Activated naive CD8-positive, alpha-beta T cell treated with anti-CD3 and anti-CD28 coated beads, Interleukin-2, amount 50 U/mL, for 24 hours (primary cell): ENCODE measurements at regions not wholly inside any gene's neighbourhood (a gene's known extent, or its start where the extent isn't known, plus 50 kb on each side); places are given as distances from the start of the nearest gene placed in this dataset.
"Not testable (repeated sequence)": the region's sequence is repeated elsewhere in the genome, so short reads cannot be mapped to it uniquely, and the experiment has no call there.

ENCODE experiments used
- ATAC-seq: fragments of 150-1000 bp; cut with Tn5 transposase; one replicate; pipeline ENCODE4 v1.10.0; 2021
- DNase-seq: peaks from one replicate; pipeline ENCODE4 v3.0.0; 2021
- H3K27ac Mint-ChIP-seq: one replicate; pipeline ENCODE4 v1.8.0; 2021; ENCODE audit warnings: mild to moderate bottlenecking, mixed read lengths
- H3K27me3 Mint-ChIP-seq: one replicate; pipeline ENCODE4 v1.8.0; 2021; ENCODE audit warnings: mixed read lengths
- H3K36me3 Mint-ChIP-seq: one replicate; pipeline ENCODE4 v1.8.0; 2021; ENCODE audit warnings: low read depth, mixed read lengths
- H3K4me1 Mint-ChIP-seq: one replicate; pipeline ENCODE4 v1.8.0; 2021; ENCODE audit warnings: mixed read lengths
- H3K4me3 Mint-ChIP-seq: one replicate; pipeline ENCODE4 v1.8.0; 2021; ENCODE audit warnings: mild to moderate bottlenecking, moderate library complexity, mixed read lengths
- H3K9me3 Mint-ChIP-seq: one replicate; pipeline ENCODE4 v1.8.0; 2021; ENCODE audit warnings: mixed read lengths

DNA sequence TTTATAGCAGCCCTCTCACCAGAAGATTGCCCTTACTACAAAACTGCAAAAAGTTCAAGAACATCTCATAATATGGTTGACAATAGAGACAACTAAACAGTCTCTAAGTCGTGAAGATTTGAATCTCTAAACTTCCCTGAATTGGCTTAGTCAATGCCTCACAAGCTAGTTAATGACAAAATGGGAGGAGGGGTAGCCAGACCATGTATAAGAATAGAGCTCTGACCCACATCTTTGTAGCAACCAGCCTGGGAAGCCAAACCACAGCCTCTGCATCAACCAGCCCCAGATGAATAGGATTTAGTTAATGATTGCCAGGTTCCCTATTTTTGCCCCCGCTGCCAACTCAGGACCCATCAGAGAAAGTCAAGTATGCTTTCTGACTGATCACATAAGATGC lies 1265.9 kb upstream of the PCDH10 start:
- ATAC-seq, H3K4me3 Mint-ChIP-seq, DNase-seq, H3K36me3 Mint-ChIP-seq, H3K27me3 Mint-ChIP-seq, H3K27ac Mint-ChIP-seq, H3K9me3 Mint-ChIP-seq, H3K4me1 Mint-ChIP-seq: not testable (repeated sequence)

DNA sequence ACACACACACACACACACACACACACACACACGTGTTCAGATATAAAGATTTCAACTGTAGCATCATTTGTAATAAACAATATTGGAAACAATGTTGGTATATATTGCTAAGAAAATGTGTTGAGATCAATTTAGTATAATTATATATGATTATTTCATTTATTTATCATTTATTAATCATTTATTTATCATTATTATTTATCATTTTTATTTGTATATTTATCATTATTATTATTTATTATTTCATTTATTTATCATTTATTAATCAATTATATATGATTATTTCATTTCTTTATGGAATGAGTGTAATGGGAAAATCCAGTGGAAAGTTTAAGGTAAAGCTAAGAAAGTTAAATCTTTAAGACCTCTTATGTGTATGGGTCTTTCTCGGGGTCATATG lies 1223.4 kb upstream of the PCDH10 start:
- not testable (repeated sequence) for H3K36me3 Mint-ChIP-seq, H3K9me3 Mint-ChIP-seq, H3K27ac Mint-ChIP-seq, ATAC-seq, DNase-seq, H3K4me1 Mint-ChIP-seq, H3K4me3 Mint-ChIP-seq, H3K27me3 Mint-ChIP-seq

DNA sequence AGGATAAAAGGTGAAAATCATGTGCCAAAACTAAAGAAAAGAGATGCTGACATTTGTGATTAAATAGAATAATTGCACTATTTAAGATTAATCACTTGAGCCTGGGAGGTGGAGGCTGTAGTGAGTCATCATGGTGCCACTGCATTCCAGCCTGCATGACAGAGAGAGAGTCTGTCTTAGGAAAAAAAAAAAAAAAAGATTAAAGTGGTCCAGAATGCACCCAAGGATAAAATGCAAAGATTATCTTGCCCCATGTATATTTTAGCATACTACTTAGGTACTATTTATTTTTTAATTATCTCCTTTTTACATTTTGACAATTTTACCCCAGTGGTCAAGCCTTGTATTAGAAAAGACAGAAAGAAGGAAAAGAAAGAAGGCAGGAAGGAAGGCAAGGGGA lies 1181.4 kb upstream of the PCDH10 start:
- H3K4me1 Mint-ChIP-seq, DNase-seq, H3K27ac Mint-ChIP-seq, H3K9me3 Mint-ChIP-seq, H3K36me3 Mint-ChIP-seq, H3K4me3 Mint-ChIP-seq, H3K27me3 Mint-ChIP-seq, ATAC-seq: not testable (repeated sequence)

DNA sequence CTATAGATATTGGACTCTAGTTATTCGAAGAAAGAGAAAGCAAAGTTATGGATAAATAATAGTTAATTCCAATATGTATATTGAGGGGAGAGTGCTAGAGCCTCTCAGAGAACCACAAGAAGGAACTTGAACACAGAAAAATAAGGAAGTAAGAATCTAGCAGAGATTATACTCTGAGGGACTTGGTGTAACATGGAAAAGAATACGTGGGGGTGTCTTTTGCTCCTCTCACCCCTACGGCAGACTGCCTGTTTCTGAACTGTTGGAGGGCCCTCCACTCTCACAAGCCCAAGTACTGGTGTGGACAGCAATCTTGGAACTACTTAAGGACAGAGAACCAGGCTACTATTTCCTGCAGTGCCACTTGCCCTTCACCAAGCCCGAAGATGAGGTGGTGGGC lies 1174.4 kb upstream of the PCDH10 start:
- DNase-seq (no peak), ATAC-seq (no peak)
- Mint-ChIP-seq H3K27ac (no peak overlapping the region), H3K4me3 (peak overlapping the region; percentile 58), H3K9me3 (peaks cover 12% of the 10 kb centered on the region), H3K4me1 (no peaks in the 10 kb centered on the region), H3K36me3 (no peaks in the 10 kb centered on the region), H3K27me3 (no peaks in the 10 kb centered on the region)

DNA sequence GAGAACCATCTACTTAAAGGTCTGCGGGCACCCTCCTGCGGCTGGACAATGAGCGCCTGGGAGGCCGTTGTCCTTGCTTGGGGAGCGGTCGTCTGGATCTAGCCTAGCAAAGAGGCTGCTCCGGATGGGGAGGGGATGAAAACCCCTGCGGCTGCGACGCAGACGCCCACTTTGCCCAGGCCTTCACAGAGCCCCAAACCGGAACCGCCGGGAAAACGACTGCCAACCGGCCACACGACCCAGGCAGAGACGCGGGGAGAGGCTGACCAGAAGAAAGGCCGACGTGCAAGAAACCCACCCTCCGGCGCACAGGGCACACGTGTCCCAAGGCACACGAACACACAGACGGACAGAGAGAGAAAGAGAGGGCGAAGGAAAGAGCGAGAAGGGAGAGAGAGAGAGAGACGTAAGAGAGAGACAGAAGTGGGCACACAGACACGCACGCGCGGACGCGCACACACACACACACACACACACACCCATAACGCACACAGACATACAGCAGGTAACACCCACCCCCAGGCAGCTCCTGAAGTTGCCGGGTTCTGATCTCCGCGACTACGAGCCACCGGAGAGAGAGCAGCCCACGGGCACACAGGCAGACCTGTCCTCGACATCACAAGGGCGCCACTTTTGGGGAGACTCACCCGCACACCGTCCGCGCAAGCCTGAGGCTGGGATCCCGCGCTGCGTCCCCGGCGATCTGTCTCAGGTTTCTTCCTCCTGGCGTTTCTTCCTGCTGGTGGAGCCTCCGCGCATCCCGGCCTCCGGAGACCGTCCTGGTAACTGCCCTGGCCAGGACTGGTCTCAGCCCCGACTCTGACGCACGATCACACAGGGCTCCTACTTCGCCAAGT lies 1173.6 kb upstream of the PCDH10 start:
- peaks cover 12% of the 10 kb centered on the region for H3K9me3 Mint-ChIP-seq
- DNase-seq, H3K36me3 Mint-ChIP-seq, H3K27me3 Mint-ChIP-seq, ATAC-seq, H3K27ac Mint-ChIP-seq, H3K4me1 Mint-ChIP-seq: not testable (repeated sequence)
- peak overlapping the region; percentile 58 for H3K4me3 Mint-ChIP-seq

DNA sequence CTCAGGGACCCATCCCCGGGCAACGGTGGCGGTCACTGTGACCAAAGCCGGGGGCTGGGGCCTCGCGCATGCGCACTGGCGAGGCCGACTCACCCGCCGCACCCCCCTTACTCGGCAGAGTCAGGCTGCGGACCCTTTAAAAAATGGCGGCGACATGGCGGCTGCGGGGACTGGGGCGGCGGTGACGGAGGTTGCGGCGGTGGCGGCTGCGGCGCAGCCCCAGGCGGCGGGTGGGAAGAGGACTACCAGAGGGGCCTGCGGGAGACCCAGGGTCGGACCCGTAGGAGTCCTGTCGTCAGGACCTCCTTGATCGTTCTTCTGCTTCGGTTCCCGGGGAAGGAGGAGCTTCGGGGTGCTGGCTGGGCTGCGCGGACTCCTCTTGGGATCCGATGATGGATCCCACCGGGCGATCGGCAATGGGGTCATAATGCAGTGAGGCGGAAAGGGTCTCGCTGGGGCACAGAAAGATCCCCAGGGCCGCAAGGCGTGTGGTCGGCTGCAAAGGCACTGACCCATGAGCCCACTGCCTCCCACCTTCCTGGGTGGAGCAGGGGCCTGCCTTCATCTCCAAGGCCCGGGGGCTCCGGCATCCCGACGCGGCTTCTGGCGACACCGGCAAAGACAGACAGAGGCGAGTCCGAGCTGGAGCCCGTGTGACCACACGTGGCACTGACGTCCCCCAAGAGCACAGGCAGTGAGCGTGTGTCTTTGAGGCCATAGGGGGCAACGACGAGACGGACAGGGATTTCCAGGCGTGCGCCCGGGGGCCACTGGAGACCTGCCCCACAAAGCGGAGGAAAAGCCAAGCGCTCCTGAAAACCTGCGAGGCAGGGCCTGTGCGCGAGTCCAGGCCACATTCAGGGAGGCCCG lies 1172.7 kb upstream of the PCDH10 start:
- not testable (repeated sequence) for ATAC-seq, H3K27me3 Mint-ChIP-seq, H3K36me3 Mint-ChIP-seq, H3K27ac Mint-ChIP-seq, H3K4me1 Mint-ChIP-seq, DNase-seq
- Mint-ChIP-seq H3K4me3 (peak overlapping the region; percentile 58), H3K9me3 (peaks cover 12% of the 10 kb centered on the region)

DNA sequence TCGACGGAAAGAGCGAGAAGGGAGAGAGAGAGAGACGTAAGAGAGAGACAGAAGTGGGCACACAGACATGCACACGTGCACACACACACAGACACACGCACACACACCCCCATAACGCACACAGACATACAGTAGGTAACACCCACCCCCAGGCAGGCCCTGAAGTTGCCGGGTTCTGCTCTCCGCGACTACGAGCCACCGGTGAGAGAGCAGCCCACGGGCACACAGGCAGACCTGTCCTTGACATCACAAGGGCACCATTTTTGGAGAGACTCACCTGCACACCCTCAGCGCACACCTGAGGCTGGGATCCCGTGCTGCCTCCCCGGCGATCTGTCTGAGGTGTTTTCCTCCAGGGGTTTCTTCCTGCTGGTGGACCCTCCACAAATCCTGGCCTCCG lies 1171.0 kb upstream of the PCDH10 start:
- Mint-ChIP-seq H3K4me3 (no peak overlapping the region), H3K27ac (no peak overlapping the region), H3K9me3 (peaks cover 12% of the 10 kb centered on the region), H3K36me3 (no peaks in the 10 kb centered on the region), H3K4me1 (no peaks in the 10 kb centered on the region), H3K27me3 (no peaks in the 10 kb centered on the region)
- ATAC-seq (no peak), DNase-seq (no peak)

DNA sequence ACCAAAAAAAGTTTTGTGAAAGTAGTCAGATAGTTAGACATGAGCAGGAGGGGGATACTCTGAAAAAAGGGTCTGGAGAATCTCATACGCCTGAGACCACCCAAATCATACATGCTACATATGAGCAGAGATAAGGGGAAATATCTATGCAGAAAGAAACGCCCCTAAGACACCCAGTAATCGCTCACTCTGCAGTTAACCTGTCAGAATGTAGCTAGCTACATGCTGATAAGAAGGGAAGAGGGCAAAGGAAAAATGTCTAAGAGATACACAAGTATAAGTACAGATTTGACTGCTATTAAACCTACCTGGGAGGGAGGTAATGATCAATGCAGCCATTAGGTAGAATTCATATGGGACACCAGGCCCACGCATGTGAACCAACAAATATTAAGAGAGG lies 1159.5 kb upstream of the PCDH10 start:
- H3K27ac Mint-ChIP-seq = no peak overlapping the region
- H3K9me3 Mint-ChIP-seq = peaks cover 5% of the 10 kb centered on the region
- H3K27me3 Mint-ChIP-seq = no peaks in the 10 kb centered on the region
- no peaks in the 10 kb centered on the region for H3K4me1 Mint-ChIP-seq
- H3K4me3 Mint-ChIP-seq = no peak overlapping the region
- ATAC-seq (no peak), DNase-seq (no peak)
- H3K36me3 Mint-ChIP-seq = no peaks in the 10 kb centered on the region

DNA sequence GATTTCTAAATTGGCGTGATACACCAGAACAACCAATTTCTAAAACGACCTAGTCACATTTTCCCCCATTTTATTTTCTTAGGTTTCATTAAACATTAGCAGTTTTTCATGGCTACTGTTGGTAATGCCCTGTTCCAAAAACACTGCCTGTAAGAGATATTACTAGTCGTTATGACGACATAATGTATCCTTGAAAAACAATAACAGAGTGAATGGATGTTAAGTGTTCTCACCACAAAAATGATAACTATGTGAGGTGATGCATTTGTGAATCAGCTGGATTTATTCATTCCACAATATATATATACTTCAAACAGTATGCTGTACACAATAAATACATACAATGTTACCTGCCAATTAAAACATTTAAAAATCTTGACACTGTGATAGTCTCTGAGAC lies 1147.6 kb upstream of the PCDH10 start:
- H3K4me3 Mint-ChIP-seq = no peak overlapping the region
- H3K9me3 Mint-ChIP-seq = peaks cover 4% of the 10 kb centered on the region
- ATAC-seq = no peak
- H3K4me1 Mint-ChIP-seq = no peaks in the 10 kb centered on the region
- no peaks in the 10 kb centered on the region for H3K36me3 Mint-ChIP-seq
- H3K27me3 Mint-ChIP-seq = no peaks in the 10 kb centered on the region
- H3K27ac Mint-ChIP-seq = no peak overlapping the region
- no peak for DNase-seq

DNA sequence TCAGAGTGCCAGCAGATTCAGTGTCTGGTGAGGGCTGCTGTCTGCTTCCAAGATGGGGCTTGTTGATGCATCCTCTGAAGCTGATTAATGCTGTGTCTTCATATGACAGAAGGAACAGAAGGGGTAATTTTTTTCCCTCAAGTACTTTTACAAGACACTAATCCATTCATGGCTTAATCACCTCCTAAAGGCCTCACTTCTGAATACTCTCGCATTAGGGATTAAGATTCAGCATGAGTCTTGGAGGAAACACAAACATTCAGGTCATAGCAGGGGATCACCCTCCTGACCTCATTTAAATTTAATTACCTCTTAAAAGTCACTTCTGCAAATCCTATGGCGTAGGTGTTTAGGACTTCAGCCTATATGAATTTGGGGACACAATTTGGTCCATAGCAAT lies 1145.5 kb upstream of the PCDH10 start:
- ATAC-seq = no peak
- Mint-ChIP-seq H3K4me1 (no peaks in the 10 kb centered on the region), H3K4me3 (no peak overlapping the region), H3K9me3 (peaks cover 4% of the 10 kb centered on the region), H3K36me3 (no peaks in the 10 kb centered on the region), H3K27ac (no peak overlapping the region), H3K27me3 (no peaks in the 10 kb centered on the region)
- no peak for DNase-seq

DNA sequence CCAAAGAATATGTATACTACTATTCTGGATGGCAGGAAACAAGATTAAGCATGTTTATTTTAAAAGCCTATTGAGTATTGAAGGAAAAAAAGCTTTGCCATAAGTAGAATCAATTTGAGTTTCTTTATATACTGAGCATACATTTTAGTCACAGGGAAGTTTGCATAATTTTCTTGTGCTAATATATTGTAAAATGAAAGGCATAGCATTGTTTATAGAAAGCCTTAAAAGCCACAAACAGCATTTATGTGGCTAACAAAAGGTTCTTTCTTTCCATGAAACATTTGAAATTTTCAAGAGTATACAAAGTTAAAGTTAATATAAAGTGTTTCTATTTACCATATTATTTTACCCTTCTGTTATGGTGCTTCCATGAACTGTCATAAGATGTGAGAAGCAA lies 1133.8 kb upstream of the PCDH10 start:
- Mint-ChIP-seq H3K4me1 (no peaks in the 10 kb centered on the region), H3K27me3 (no peaks in the 10 kb centered on the region), H3K27ac (no peak overlapping the region), H3K36me3 (no peaks in the 10 kb centered on the region), H3K4me3 (no peak overlapping the region), H3K9me3 (no peaks in the 10 kb centered on the region)
- DNase-seq (no peak), ATAC-seq (no peak)

DNA sequence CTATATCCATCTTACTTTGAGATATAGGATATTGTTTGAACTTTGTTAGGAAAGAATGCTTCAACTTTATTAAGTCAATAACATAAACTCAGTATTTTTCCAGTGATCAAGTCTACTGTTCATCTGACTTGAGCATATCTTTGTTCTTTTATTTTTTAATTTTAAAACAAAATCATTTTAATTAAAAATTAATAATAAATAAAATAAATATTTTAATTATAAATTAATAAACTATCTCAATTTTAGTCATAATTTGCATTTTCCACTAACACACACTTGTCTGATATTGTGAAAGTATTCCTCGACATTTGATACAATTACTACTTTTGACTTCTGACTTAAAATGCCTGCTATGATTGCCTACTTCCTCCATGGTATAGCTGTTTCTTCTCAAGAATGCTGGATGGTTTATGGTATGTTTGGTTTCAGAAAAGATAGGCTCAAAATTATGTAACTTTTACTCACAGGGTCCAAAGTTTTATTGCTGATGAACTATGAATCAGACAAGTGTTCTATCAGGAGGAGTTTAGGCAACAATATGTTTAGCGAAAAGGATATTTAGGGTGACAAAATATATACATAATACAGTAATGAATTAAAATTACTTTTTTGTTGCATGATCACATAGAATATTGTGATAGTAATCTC lies 1132.3 kb upstream of the PCDH10 start:
- no peaks in the 10 kb centered on the region for H3K36me3 Mint-ChIP-seq
- H3K27me3 Mint-ChIP-seq = no peaks in the 10 kb centered on the region
- H3K4me3 Mint-ChIP-seq = no peak overlapping the region
- ATAC-seq (no peak), DNase-seq (no peak)
- no peak overlapping the region for H3K27ac Mint-ChIP-seq
- H3K9me3 Mint-ChIP-seq = no peaks in the 10 kb centered on the region
- no peaks in the 10 kb centered on the region for H3K4me1 Mint-ChIP-seq

DNA sequence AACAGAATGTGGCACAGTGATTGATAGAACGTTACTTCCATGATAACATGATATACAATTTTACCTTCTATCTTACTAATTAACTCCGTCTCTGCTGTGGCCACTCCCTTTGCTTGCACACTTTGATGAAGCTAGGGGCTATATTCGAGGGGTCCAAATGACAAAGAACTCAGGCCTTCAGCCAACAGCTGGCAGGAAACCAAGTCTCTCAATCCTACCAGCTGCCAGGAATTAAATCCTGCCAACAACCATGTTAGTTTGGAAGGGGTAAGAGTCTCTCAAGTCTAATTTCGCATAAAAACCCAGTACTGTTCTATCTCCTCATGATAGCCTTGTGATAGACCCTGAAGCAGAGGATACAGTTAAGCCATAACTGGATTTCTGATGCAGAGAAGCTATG lies 1122.9 kb upstream of the PCDH10 start:
- H3K27me3 Mint-ChIP-seq = no peaks in the 10 kb centered on the region
- no peak overlapping the region for H3K4me3 Mint-ChIP-seq
- H3K9me3 Mint-ChIP-seq = peaks cover 5% of the 10 kb centered on the region
- no peak for DNase-seq
- no peak for ATAC-seq
- H3K36me3 Mint-ChIP-seq = no peaks in the 10 kb centered on the region
- H3K27ac Mint-ChIP-seq = no peak overlapping the region
- no peaks in the 10 kb centered on the region for H3K4me1 Mint-ChIP-seq

DNA sequence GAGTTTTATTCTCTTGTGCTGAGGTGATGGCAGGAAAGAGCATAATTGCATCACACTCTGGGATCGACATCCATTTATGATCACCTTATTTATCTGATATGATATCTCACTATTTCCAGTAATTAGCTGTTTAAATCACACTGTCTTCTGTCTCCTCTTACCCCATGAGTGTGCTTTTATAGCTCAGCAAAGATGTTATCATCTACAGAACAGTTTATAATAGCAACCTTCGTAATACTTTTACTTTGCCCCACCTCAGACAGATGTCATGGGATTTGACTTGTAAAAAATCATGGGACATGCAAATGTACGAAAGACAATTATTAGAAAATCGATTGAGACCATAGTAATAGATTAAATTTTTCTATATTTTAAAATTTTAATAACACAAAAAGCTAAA lies 1122.3 kb upstream of the PCDH10 start:
- no peak for ATAC-seq
- H3K9me3 Mint-ChIP-seq = peaks cover 5% of the 10 kb centered on the region

DNA sequence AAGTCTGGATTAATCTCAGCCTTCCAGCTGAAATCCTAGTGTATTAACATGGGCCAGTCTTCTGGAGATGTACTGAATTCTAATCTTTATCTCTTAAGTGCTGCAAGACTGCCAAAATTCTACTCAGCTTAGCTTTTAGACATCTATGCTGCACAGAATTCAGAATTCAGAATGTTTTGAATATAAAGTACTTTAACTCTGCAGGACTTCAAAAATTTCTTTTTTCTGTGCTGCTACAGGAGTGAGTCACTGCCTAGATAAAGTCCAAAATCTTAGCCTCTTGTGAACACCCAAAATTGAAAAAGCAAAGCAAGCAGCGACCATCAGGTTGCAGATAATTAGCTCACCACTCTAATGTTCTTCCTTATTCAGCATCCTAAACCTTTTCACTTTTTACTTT lies 1092.6 kb upstream of the PCDH10 start:
- Mint-ChIP-seq H3K9me3 (peaks cover 14% of the 10 kb centered on the region), H3K27me3 (no peaks in the 10 kb centered on the region), H3K4me3 (no peak overlapping the region), H3K36me3 (peaks cover 1% of the 10 kb centered on the region), H3K4me1 (no peaks in the 10 kb centered on the region), H3K27ac (no peak overlapping the region)
- DNase-seq (no peak), ATAC-seq (no peak)

More for the DNA sequence above, 1122.3 kb upstream of the PCDH10 start:
- no peak overlapping the region for H3K4me3 Mint-ChIP-seq
- no peak overlapping the region for H3K27ac Mint-ChIP-seq
- no peaks in the 10 kb centered on the region for H3K27me3 Mint-ChIP-seq
- DNase-seq = no peak
- H3K4me1 Mint-ChIP-seq = no peaks in the 10 kb centered on the region
- no peaks in the 10 kb centered on the region for H3K36me3 Mint-ChIP-seq
